Epithelial cell of proximal tubule (primary cell): ENCODE measurements at regions not wholly inside any gene's neighbourhood (a gene's known extent, or its start where the extent isn't known, plus 50 kb on each side); places are given as distances from the start of the nearest gene placed in this dataset.
"Not testable (repeated sequence)": the region's sequence is repeated elsewhere in the genome, so short reads cannot be mapped to it uniquely, and the experiment has no call there.

Experiments used
- DNase-seq: peaks from one replicate; pipeline ENCODE4 v3.0.0-alpha.2; 2011; ENCODE audit warnings: low read depth
- H3K4me3 ChIP-seq: 2 replicates; pipeline ENCODE4 v1.5.1; 2011; ENCODE audit warnings: low read depth, mild to moderate bottlenecking, low read length
- TF ChIP-seq, protein P1 (sequence below): conservative IDR thresholded peaks from 2 replicates; pipeline ENCODE4 v1.5.1; 2012; ENCODE audit warnings: low read depth, mild to moderate bottlenecking, low read length

DNA sequence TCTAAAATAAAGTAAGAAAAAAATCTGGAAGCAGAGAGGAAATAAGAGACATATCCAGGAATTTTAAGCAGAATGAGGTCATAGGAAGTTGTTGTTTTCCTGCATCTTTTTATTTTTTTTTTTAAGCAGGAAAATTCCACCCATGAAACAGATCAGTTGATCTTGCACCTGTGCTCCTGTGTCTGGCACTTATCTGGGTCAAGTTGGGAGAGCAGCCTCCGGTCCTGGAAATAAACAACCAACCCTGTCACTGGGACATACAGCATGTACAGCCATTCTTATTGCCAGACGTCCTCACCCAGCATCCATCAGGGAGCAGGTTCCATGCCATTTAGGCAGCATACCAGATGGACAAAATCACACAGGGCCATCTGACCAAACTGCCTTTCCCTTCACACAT is 266.0 kb upstream of the BTG1 start:
- H3K4me3 ChIP-seq, result no peak overlapping the region
- TF ChIP-seq, protein P1, sequence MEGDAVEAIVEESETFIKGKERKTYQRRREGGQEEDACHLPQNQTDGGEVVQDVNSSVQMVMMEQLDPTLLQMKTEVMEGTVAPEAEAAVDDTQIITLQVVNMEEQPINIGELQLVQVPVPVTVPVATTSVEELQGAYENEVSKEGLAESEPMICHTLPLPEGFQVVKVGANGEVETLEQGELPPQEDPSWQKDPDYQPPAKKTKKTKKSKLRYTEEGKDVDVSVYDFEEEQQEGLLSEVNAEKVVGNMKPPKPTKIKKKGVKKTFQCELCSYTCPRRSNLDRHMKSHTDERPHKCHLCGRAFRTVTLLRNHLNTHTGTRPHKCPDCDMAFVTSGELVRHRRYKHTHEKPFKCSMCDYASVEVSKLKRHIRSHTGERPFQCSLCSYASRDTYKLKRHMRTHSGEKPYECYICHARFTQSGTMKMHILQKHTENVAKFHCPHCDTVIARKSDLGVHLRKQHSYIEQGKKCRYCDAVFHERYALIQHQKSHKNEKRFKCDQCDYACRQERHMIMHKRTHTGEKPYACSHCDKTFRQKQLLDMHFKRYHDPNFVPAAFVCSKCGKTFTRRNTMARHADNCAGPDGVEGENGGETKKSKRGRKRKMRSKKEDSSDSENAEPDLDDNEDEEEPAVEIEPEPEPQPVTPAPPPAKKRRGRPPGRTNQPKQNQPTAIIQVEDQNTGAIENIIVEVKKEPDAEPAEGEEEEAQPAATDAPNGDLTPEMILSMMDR, result no peak
- DNase-seq, result no peak

DNA sequence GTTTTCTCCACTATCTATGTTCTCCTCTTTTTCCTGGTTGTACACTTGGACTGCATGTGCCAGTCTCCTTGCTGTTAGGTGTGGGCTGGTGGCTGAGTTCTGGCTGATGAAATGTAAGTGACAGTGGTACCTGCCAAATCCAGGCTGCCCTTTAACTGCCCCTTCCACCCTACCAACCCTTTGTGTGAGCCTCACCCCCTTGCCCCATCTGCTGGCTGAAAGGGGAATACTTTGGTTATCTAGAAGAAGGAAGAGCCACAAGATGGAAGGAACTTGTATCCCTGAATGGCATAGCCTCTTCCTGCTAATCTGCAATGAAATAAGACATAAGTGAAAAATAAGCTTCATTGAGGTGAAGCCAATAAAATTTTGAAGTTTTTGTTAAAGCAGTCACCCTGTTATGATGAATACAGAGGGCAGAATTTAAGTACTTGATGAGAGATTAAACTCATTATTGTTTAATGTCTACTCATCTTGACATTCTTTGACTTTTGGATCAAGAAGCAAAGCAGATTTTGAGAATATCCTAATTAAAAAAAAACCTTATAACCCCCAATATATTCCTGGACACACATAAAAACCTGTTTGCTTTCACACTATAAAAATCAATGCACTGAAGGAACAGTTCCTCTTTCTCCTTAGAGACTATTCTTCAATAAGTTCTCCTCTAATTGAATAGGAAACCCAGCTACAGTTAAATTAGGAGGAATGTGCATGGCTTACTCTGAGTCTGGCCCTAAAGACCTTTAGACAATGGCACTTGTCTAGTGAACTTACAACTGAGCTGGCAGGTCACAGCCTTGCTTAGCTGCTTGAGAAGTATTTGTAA is 262.6 kb upstream of the BTG1 start:
- DNase-seq, result no peak
- no peak overlapping the region for H3K4me3 ChIP-seq
- TF ChIP-seq, protein P1, result peak; percentile 56

DNA sequence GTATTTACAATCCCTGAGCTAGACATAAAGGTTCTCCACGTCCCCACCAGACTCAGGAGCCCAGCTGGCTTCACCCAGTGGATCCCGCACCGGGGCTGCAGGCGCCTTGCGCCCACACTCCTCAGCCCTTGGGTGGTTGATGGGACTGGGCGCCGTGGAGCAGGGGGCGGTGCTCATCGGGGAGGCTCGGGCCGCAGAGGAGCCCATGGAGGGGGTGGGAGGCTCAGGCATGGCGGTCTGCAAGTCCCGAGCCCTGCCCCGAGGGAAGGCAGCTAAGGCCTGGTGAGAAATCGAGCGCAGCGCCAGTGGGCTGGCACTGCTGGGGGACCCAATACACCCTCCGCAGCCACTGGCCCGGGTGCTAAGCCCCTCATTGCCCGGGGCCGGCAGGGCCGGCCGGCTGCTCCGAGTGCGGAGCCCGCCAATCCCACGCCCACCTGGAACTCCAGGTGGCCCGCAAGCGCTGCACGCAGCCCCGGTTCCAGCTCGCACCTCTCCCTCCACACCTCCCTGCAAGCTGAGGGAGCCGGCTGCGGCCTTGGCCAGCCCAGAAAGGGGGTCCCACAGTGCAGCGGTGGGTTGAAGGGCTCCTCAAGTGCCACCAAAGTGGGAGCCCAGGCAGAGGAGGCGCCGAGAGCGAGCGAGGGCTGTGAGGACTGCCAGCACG is 260.9 kb upstream of the BTG1 start:
- DNase-seq, H3K4me3 ChIP-seq: not testable (repeated sequence)

DNA sequence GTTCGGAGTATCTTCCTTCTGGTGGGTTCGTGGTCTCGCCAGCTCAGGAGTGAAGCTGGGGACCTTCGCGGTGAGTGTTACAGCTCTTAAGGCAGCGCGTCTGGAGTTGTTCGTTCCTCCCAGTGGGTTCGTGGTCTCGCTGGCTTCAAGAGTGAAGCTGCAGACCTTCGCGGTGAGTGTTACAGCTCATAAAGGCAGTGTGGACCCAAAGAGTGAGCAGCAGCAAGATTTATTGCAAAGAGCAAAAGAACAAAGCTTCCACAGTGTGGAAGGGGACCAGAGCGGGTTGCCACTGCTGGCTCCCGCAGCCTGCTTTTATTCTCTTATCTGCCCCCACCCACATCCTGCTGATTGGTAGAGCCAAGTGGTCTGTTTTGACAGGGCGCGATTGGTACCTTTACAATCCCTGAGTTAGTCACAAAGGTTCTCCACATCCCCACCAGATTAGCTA is 260.2 kb upstream of the BTG1 start:
- not testable (repeated sequence) for DNase-seq, H3K4me3 ChIP-seq

DNA sequence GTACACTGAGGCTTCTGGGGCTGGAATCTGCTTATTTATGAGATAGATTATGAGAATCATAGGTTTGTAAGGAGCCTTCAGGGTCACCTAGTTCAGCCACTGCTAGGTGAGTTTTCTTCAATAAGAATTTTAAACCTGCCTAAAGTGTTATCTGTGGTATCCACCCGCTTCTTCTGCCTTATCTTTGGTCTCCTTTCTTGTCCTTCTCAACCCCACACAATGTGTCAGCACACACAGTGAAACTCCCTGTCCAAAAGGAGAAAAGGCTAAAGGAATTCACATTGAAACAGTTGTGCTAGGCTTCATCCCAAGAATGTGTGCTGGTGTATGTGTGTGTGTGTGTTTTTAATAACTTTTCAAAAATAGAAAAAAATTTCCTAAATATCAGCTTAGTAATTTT is 259.3 kb upstream of the BTG1 start:
- DNase-seq, result no peak
- TF ChIP-seq, protein P1, result no peak
- no peak overlapping the region for H3K4me3 ChIP-seq

DNA sequence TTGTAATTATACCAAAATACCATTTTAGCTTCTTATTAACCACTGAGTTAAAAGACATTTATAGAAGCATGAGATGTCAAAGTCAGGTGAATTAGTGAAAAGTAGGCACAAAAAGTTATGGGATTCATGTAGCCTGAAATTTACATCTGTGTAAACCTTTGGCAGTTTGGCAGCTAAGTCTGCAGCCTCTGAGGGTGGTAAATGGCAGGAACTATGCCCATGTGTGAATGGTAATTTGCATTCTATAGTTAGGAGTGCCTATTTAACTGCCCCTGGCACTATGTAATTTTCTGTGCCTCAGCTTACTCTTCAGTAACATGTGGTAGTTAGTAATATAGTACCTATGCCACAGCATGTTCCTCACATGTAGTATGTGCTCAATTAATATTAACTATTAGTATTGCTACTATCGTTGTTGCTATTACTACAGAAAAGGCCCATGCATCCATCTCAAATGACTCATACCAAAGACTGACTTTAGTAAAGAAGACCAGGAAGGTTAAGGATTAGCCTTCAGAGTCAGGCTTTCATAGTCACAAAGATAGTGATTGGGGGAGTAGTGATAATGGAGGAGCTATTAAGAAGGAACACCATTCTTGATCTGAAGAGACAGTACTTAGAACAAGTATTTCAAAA is 258.7 kb upstream of the BTG1 start:
- no peak for DNase-seq
- TF ChIP-seq, protein P1, result no peak
- H3K4me3 ChIP-seq, result no peak overlapping the region

DNA sequence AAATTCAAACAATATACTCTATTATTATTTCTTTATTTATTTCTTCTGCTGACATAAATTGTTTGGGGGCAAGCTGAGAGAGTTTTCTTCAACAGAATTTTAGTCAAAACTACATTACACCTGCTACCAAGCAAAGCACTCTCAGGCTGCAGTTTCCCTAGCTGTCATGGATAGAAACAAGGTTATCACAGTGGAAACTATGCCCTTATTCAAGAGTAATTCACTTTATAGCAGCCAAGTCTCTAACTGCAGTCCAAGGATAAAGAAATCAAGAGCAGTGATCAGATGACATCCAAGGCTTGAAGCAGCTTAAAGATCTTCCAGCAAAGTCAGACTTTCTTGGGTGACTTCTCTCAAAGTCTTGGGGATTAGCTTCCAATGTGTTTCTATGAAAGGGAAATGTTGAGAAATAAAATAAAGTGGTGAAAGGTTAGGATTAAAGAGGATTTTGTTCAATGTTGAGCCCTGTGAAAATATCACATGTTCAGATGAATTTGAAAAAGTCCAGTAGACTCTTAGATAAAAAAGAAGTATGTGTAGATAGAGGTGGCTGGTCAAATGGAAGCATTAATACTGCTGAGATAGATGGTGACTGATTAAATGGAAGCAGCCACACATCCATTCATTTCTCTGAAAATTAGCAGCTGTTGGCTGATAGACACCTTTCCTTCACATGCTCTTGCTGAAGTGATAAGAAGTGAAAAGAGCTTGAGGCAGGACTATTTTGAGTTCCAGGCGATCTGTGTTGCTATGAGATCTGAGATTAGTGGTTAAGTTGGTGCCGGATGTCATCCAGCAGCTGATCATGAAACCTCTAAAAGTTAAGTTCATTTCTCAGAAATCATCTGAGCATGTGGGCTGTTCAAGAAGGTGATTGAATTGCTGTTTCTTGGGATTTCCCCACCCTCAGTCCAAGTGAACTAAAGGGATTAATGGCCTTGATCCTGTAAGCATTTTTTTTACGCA is 257.8 kb upstream of the BTG1 start:
- TF ChIP-seq, protein P1, result no peak
- DNase-seq, result peak; percentile 53
- no peak overlapping the region for H3K4me3 ChIP-seq
